HG03039 (cell line): ENCODE measurements at regions not wholly inside any gene's neighbourhood (a gene's known extent, or its start where the extent isn't known, plus 50 kb on each side); places are given as distances from the start of the nearest gene placed in this dataset.
"Not testable (repeated sequence)": the region's sequence is repeated elsewhere in the genome, so short reads cannot be mapped to it uniquely, and the experiment has no call there.

Experiments used
- ATAC-seq: cut with Tn5 transposase; IDR thresholded peaks from one replicate; pipeline ENCODE4 v1.9.1; 2021; ENCODE audit warnings: mild to moderate bottlenecking, moderate library complexity; ENCODE audit not compliant: unreplicated experiment

DNA sequence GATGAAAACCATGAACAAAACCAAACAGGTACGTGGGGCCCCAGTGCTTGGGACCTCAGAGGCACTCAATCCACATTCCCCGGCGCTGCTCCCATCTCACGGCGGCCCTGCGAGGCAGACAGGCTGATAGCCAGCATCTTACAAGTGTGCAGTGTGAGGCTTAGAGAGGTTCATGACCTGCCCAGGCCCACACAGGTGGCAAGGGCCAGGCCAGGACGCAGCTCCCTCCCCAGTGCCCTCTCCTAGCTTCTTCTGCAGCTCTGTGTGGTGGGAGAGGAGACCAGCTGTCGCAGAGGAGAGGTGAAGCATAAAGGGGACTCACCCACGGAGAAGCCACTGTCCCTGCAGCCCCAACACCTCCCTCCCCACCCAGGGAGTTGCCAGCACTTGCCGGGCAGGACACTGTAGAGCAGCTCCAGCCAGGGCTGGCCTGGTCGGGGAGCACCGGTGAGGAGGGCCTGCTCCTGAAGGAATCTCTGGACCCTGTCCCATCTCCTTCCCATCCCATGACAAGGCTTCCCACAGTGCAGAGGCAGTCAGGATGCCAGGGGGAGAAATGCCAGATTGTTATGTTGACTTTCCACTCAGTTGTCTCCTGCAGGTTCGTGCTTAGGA, 92.4 kb upstream of the TMEM45B start:
- ATAC-seq = no peak

DNA sequence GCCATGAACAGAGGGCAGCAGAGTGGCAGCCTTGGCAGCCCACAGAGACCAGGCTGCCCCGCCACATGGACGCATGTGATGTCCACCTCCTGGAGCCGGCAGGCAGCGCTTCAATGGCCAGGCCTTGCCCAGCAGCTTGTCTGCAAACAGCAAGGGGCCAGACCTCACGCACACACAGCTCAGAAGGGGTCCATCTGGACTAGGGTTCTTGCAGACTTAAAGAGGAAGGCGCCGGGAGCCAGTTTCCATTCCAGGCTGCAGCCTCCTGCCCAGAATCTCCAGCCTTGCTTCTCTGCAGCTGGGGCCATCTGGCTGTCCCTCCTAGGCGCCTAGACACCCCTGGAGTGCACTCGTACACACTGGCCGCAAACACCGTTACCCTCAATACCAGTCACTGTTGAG, 91.9 kb upstream of the TMEM45B start:
- no peak for ATAC-seq

DNA sequence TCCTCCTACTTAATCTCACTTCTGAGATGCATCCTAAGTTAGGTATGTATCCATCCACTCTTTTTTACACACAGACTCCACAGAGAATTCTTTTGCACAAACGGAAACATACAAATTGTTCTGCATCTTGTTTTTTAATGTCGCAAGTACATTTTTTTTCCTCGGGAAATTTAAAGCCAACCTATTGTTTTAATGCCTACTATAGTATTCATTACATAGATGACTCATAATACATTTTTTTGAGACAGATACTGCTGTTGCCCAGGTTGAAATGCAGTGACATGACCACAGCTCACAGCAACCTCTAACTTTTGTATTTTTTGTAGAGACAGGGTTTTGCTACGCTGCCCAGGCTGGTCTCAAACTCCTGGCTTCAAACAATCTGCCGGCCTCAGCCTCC, 90.8 kb upstream of the TMEM45B start:
- ATAC-seq = no peak

DNA sequence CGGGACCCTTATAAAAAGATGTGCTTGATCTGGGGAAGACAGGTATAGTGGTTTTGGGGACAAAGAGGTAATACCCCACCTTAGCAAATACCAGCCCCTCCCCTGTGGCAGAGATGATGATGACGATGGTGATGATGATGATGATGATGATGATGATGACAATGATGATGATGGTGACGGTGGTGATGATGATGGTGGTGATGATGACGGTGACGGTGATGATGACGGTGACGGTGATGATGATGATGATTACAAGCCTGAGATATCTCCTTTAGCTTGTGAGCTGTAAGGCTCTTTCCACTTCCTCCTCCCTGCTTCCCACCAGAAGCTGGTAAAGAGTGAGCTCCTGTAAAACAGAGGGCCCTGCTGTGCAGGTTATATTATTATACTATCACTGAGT, 89.5 kb upstream of the TMEM45B start:
- ATAC-seq = no peak

DNA sequence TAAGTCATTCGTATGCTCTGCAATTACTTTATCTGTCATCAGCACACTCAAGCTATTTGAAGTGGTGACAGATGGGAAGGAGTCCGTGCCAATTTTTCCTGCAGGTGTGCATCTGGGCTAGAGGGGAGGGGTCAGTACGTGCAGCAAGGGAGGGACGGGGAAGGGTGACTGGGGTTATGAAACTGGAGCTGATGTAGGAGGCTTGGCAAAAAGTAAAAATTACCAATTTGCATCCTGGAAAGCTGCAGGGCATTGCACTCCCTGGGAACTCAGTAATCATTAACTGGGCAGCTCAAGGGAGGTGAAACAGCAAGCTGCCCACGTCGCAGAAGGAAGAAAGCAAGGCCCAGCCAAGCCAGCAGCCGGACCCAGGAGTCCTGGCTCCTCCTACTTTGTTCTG, 87.1 kb upstream of the TMEM45B start:
- no peak for ATAC-seq

DNA sequence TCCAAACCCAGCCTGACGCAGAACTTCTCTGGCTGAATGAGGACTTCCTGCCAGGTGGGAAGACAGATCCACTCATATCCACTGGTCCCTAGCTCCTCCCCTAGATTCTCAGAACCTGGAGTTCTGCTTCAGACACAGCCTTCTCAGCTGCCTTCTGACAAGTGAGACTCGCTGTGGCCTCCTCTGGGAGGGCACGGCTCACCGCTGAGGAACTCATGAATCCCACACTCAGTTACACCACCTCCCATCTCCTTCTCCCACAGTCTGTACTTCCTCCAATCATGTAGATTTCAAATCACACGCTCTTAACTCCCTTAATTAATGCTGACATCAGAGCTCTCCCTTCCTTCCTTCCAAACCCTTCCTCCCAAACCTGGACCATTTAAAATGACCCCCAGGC, 86.4 kb upstream of the TMEM45B start:
- ATAC-seq = no peak

DNA sequence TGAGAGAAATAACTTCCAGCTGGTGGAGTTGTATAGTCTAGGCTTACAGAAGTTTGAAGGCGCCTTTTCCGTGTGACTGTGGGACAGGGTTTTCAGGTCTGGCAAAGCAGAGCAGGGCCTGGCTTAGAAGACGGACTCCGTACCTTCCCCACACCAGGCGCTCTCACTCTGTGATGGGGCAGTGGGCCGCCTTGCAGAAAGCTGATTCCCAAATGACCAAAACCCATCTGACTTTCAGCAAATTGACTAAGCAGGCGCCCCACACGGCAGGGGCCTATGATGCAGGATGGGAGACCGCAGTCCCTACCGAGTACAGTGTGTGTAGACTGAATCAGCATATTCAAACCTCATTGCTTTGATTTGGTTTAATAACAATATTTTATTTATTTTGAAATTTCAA, 85.8 kb upstream of the TMEM45B start:
- no peak for ATAC-seq

DNA sequence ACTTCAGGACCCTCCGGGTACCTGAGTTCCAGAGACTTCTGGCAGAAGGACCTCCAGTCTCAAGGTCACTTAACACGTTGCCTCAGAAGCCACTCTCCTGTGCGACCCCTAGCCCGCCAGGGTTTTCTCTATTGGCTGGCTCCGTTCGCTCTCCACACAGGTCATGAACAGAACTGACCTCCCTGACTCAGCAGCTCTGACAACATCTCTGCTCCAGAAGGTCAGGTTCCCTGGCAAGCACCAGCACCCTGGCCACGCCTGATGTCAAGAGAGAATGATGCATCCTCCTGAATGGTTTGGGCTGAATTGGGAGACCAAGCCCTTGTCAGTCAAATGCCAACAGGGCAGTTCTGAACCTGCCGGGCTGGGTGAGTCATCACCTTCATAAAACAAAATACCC, 84.3 kb upstream of the TMEM45B start:
- no peak for ATAC-seq

DNA sequence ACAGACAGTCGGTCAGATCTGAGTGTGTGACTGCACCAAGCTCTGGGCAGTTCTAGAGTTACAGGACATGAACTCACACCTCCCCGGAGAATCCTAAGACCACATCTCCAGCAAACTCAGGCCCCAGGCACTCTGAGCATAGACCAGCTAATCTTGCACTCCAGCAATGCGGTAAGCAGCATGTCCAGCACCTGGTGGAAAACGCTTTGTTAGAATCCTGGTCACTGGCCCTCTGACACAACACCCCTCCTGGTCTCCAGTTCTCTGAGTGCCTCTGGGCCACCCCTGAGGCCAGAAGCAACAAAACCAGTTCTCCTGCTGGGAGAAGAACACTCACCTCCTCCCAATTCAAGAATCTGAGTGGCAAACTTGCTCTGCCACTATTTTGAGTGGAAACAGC, 82.7 kb upstream of the TMEM45B start:
- ATAC-seq = no peak

DNA sequence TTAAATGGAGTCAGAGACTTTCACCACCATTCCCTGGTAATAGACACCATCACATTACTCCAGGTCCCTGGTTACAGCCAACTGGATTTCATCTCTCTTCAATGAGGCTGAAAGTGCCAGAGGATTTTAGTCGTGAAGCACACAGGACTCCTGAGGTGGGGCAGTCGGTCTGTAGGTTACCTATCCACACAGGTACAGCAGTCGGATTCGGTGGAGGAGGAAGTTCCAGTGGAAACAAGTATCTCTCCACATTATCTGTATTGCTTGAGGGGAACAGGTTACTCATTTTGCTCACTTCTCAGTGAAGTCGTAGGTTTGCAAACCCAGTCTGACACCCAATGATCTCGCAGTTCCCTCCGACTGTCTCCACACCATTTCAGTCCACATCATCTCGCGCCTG, 82.3 kb upstream of the TMEM45B start:
- no peak for ATAC-seq

DNA sequence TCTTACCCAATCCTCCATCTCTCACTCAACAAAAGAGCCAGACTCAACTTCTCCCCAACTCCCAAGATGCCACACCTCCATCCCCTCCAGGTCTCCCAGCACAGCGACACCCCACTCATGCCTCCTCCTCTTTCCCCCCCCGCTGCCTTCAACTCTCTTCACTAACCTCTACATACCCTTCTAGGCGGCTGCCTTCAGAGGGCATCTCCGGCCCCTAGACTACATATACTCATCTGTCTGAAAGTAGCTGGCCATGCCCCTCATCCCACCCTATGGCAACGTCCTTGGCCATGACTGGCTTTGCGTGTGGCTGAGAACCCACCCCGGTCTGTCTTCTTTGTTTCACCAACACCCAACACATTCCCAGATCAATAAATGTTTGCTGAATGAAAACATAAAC, 81.7 kb upstream of the TMEM45B start:
- ATAC-seq = no peak

DNA sequence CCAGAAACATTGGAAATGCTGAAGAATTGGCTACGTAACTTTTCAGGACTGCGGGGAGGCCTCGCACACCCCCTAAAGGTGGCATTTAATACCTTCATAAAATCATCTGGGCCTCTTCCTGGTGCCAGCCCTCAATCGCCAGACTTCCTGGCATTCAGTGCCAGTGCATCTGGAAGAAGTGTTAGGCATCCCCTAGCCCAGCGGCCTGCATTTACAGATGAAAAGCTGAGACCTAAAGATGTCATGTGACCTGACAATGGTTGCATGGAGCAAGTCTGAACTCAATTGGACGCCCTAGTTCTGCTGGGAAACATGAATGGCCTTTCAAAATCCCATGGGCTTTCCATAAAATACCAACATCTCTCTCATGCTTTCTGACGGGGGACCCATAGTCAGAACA, 81.0 kb upstream of the TMEM45B start:
- ATAC-seq = no peak

DNA sequence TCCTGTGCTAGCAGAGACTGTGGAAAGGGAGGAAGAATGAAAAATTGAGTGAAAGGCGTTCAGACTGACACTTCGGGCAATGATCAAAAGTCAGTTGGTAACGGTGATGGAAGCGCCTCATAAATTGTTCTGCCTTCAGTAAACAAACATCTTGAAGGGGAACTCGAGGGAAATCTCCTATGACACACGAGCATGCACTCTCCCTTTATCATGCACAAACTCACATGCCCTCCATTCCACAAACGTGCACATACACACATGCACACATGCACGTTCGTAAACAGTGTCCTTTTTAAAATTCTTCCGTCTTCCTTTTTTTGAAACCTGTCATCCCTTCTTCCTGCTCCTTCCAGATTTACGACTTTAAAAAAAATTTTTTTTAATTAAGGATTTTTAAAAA, 77.8 kb upstream of the TMEM45B start:
- no peak for ATAC-seq

DNA sequence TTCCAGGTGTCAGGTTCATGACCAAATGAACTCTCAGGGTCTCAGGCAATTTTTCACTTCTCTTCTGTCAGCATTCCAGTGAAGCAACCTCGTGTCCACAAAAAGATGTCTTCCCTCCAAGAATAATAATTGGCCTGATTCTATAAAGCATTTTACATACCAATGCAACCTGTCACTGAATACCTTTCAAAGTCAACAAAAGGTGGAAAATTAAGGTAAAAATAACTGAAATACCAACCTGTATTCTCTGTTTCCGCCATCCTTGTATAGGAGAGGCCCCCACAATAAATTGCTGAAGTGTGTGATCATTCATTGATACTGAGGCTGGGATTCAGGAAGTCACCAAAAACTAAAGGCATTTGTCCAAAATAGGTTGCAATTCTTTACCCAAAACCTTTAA, 77.4 kb upstream of the TMEM45B start:
- no peak for ATAC-seq

DNA sequence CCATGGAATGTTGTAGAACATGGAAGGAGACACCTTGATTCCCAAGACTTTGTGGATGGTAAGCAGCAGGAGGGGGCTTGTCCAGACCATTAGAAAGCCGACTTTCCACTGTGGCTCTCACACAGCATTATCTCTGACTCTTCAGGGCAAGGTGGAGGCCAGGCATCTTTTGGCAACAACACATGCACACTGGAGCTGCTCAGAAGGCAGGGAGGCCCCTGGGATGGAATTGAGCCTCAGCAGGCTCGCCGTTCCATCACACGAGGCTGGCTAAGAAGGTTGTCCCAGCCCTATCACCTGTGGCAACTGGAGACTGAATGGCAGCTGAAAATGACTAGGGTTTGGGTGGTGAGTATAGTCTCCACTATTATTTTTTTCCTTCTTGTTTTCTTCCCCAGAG, 76.3 kb upstream of the TMEM45B start:
- ATAC-seq = no peak

DNA sequence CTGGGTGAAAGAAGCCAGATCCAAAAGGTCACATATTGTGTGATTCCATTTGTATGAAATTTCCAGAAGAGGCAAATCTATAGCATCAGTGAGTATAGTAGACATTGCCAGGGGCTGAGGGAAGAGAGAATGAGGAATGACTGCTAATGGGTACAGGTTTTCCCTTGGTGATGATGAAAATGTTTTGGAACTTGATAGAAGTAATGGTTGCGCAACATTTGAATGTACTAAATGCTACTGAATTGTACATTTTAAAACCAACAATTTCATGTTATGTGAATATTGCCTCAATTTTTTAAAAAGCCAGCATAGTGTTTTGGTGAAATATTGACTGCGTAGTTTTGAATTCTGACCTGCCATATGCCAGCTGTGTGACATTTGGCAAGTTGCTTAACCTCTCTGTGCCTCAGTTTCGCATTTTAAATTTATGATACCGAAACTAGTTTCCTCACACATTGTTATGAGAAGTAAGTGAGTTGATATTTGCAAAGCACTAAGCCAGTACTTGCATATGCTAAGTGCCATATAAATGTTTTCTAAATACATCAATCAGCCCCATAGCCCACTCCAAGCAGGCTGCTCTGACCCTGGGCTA, 75.4 kb upstream of the TMEM45B start:
- no peak for ATAC-seq

DNA sequence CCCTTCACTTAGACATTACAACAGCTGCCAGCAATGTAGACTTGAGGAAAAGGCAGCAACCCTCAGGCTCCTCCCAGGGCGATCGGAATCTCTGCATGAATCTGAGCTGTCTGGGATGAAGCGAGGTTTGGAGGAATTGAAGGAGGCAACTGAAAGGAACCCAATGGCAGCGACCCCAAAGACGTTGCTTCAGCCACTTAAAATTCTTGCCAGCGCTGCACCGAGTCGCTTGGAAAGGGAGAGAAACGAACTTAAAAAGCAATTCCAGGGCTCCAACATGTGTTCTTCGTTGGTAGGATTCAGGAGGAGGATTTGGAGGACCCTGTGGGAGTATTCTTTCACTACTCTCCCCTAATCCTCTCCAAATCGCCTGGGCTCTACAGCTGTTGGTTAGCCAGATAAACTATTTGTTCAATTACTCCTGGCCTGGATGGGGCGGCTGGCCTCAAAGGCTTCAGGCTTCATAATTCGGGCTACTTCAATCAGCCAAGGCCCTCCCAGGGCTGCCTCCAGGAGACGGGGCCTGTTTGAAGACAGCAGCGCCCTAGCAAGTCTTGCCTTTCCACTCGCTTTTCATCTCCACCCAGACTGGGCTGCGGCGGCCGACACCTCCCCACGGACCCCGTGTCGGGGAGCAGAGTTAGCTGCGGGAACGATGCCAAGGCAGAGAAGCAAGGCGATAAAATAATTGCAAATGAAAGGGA, 72.4 kb upstream of the TMEM45B start:
- no peak for ATAC-seq

DNA sequence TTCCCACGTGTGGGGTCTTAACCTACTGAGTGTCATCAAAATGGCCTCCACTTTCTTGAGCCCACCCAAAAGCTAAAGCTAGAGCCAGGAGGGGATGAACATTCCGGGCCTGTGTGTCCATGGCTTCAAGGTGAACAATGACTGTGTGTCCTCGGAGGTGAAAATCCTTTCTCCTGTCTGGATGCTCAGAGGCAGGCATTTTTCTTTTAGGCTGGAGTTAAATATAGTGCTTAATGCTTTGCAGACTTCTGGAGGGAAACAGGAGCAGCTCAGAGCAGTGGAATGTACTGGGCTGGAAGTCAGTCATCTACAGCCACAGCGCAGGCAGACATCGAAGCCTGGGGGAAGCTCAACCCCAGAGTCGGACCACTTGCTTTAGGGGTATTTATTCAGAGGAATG, 68.6 kb upstream of the TMEM45B start:
- ATAC-seq = no peak

DNA sequence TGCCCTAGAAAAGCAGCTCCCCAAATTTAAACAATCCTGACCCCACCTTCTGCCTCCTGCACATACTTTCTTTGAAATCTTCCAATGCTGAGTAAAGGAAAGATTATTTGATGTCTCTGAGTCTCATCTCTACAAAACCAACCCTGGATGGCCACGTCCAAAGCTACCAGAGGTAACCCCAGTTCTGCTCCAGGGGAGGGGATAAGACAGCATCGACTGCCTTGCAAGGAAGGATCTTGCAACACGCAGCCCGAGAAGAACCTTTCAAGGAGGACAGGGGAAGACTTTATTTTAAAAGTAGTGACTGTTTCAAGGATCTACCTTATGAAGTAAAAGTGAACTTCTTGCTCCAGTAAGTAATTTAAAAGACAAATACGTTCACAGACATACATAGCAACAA, 66.5 kb upstream of the TMEM45B start:
- ATAC-seq = no peak

DNA sequence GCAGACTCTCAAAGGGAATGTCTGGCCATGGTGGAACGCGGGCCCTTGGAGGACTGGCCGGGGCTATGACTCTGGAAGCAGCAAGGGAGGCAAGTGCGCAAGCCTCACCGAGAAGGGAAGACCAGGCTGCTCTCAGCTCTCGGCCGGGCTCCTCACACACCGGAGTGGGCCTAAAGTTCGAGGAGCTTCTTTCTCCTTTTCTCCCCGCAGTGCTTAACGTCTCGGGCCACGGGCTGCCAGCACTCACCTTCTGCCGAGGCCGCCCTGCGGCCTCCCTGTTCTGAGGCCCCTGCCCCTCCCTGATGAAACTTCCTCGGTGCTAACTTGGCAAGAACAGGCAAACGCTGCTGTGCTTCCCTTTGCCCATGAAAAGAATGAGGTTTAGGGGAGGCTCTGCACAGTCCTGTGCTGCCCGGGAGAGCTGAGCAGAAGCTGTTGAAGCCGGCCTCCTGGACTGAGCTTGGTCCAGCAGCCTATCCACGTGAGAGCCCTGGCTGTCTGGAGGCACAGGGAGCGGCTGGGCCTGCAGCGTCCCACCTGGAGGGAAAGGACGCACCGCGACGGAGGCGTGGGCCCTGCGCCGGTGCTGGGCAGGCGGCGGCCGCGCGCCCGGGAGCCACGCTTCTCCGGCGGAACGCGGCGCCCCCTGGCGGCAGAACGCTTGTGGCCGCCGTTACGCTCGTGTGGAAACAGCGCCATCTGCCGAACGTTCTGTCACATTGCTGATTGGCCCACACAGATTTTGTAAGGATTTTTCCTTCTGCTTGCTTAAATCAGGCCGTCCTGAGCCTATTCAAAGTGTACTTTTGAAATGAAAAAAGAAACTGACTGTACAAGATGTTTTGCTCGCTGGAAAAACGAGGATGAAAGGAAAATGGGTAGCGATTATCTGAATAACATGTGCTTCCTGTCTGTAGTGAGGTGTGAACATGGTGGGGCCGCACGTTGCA, 65.0 kb upstream of the TMEM45B start:
- ATAC-seq = peak; percentile 84

DNA sequence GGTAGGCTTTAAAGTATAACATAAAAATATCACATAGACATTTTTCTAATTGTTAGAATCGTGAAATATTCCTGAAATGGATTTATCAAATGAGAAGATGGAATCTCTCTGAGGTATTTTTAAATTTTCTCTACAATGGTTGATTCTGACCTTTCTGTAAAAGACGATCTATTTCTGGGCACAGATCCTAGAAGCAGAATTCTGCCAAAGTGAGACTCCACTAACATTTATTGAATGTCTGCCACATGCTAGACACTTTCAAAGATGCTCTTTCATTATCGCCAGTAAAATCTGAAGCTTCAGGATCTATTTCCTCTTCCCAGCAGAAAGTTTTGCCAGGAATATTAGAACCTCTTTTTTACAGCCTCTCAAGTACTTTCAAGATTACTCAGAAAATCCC, 64.1 kb upstream of the TMEM45B start:
- no peak for ATAC-seq

DNA sequence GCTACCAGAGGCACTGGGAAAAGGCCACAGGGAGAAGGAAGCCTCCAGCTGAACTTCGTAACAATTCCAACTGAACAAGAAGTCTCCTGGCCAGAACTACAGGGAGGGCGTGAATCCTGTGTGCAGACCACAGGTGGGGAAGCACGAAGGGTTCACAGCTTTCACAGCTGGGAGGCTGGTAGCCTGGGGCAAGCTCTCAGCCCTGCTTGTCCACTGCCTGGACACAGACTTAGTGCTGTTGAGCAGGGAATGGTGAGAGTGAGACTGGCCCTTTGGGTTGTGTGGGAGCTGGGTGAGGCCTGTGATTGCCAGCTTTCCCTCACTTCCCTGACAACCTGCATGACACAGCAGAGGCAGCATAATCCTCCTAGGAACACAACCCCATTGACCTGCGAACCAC, 52.1 kb upstream of the TMEM45B start:
- not testable (repeated sequence) for ATAC-seq
